Neural cell (in vitro differentiated cells): ENCODE measurements at regions not wholly inside any gene's neighbourhood (a gene's known extent, or its start where the extent isn't known, plus 50 kb on each side); places are given as distances from the start of the nearest gene placed in this dataset.
"Not testable (repeated sequence)": the region's sequence is repeated elsewhere in the genome, so short reads cannot be mapped to it uniquely, and the experiment has no call there.

Source experiments
- H2AFZ ChIP-seq: fragments of 200-600, 300-800 bp; sonication (generic), shearing (Covaris generic); 2 replicates; pipeline ENCODE4 v1.6.0; 2014; ENCODE audit warnings: low read depth, mild to moderate bottlenecking, antibody characterized with exemption, low read length, moderate library complexity
- H3F3A ChIP-seq: fragments of 200-600 bp; shearing (Covaris generic); 2 replicates; pipeline ENCODE4 v1.6.1; 2016; ENCODE audit warnings: mild to moderate bottlenecking, moderate library complexity, mixed read lengths, antibody characterized with exemption, low read length; ENCODE audit not compliant: insufficient read depth, poor library complexity, severe bottlenecking
- H3K27ac ChIP-seq: fragments of 200-600, 300-800 bp; sonication (generic), shearing (Covaris generic); 2 replicates; pipeline ENCODE4 v1.5.1; 2014; ENCODE audit warnings: mild to moderate bottlenecking, low read length, moderate library complexity
- H3K27me3 ChIP-seq: fragments of 300-800, 200-600 bp; sonication (generic), shearing (Covaris generic); 2 replicates; pipeline ENCODE4 v1.6.0; 2014; ENCODE audit warnings: mild to moderate bottlenecking, low read depth, low read length, moderate library complexity; ENCODE audit not compliant: insufficient read depth
- H3K36me3 ChIP-seq: fragments of 300-800, 200-600 bp; sonication (generic), shearing (Covaris generic); 2 replicates; pipeline ENCODE4 v1.5.1; 2014; ENCODE audit warnings: mild to moderate bottlenecking, antibody characterized with exemption, low read length, moderate library complexity; ENCODE audit not compliant: insufficient read depth
- H3K4me2 ChIP-seq: fragments of 300-800, 200-600 bp; sonication (generic), shearing (Covaris generic); 2 replicates; pipeline ENCODE4 v1.6.0; 2014; ENCODE audit warnings: mild to moderate bottlenecking, low read length
- H3K4me3 ChIP-seq: fragments of 300-800, 200-600 bp; sonication (generic), shearing (Covaris generic); 2 replicates; pipeline ENCODE4 v1.5.1; 2014; ENCODE audit warnings: mild to moderate bottlenecking, low read length, moderate library complexity
- H3K79me2 ChIP-seq: fragments of 200-600 bp; shearing (Covaris generic); replicated peaks from 2 replicates; pipeline ENCODE4 v1.6.0; 2014; ENCODE audit warnings: mild to moderate bottlenecking, low read length, moderate library complexity; ENCODE audit not compliant: insufficient read depth
- H3K9ac ChIP-seq: fragments of 300-800, 200-600 bp; sonication (generic), shearing (Covaris generic); 2 replicates; pipeline ENCODE4 v1.6.1; 2016; ENCODE audit warnings: mild to moderate bottlenecking, low read length, mixed read lengths
- H3K9me2 ChIP-seq: fragments of 200-600 bp; shearing (Covaris generic); 2 replicates; pipeline ENCODE4 v1.6.1; 2016; ENCODE audit warnings: mild to moderate bottlenecking, low read length, mixed read lengths; ENCODE audit not compliant: insufficient read depth
- H3K9me3 ChIP-seq: fragments of 200-600, 300-800 bp; sonication (generic), shearing (Covaris generic); 2 replicates; pipeline ENCODE4 v1.6.1; 2016; ENCODE audit warnings: mild to moderate bottlenecking, mixed run types, low read length, moderate library complexity, mixed read lengths
- H4K20me1 ChIP-seq: fragments of 200-600 bp; shearing (Covaris generic); 2 replicates; pipeline ENCODE4 v1.6.1; 2016; ENCODE audit warnings: mild to moderate bottlenecking, mixed run types; ENCODE audit not compliant: insufficient read depth
- EP300 ChIP-seq: fragments of 450-650 bp; conservative IDR thresholded peaks from 2 replicates; pipeline ENCODE4 v1.6.1; 2014; ENCODE audit warnings: antibody characterized with exemption, mild to moderate bottlenecking, moderate library complexity; ENCODE audit not compliant: poor library complexity, severe bottlenecking
- EZH2 ChIP-seq: fragments of 200-600, 300-800 bp; shearing (Covaris generic), sonication (generic); IDR thresholded peaks from 2 replicates; pipeline ENCODE4 v1.6.1; 2014; ENCODE audit warnings: antibody characterized with exemption, low read length, borderline replicate concordance, mild to moderate bottlenecking; ENCODE audit not compliant: insufficient read depth, poor library complexity, severe bottlenecking
- MXI1 ChIP-seq: fragments of 450-650 bp; conservative IDR thresholded peaks from 2 replicates; pipeline ENCODE4 v1.6.1; 2014; ENCODE audit warnings: antibody characterized with exemption, mild to moderate bottlenecking; ENCODE audit not compliant: poor library complexity, severe bottlenecking
- POLR2AphosphoS5 ChIP-seq: IDR thresholded peaks from 2 replicates; pipeline ENCODE4 v1.6.1; 2012
- RAD21 ChIP-seq: fragments of 450-650 bp; conservative IDR thresholded peaks from 2 replicates; pipeline ENCODE4 v1.6.1; 2014; ENCODE audit warnings: antibody characterized with exemption, mild to moderate bottlenecking, moderate library complexity
- SMC3 ChIP-seq: fragments of 450-650 bp; conservative IDR thresholded peaks from 2 replicates; pipeline ENCODE4 v1.6.1; 2014; ENCODE audit warnings: antibody characterized with exemption, mild to moderate bottlenecking, moderate library complexity; ENCODE audit not compliant: poor library complexity
- TAF1 ChIP-seq: IDR thresholded peaks from 2 replicates; pipeline ENCODE4 v1.6.1; 2012; ENCODE audit warnings: low read depth
- TF ChIP-seq, protein P1 (sequence below): IDR thresholded peaks from 2 replicates; pipeline ENCODE4 v1.6.1; 2012; ENCODE audit warnings: borderline replicate concordance

DNA sequence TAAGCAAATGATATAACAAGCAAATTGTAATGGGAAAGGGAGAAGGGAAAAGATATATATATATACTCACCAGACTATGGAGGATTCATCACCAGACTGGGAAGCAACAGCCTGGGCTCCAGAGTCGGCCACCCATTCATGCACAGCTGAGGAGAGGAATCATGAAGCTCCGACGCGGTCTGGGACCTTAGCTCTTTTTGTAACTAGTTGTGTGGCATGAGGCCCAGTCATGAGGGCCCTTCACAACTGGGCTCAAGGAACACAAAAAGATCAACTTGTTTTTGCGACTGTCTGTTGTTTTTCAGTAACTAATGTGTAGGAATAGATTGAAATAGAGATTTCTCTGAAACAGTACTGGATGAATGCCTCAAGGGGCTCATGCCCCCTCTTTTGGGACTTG lies 911.2 kb downstream of the TYW1 start:
- H3K36me3 ChIP-seq, result no peaks in the 10 kb centered on the region
- no peak overlapping the region for H2AFZ ChIP-seq
- H3K4me2 ChIP-seq, result no peak overlapping the region
- TF ChIP-seq, protein P1, sequence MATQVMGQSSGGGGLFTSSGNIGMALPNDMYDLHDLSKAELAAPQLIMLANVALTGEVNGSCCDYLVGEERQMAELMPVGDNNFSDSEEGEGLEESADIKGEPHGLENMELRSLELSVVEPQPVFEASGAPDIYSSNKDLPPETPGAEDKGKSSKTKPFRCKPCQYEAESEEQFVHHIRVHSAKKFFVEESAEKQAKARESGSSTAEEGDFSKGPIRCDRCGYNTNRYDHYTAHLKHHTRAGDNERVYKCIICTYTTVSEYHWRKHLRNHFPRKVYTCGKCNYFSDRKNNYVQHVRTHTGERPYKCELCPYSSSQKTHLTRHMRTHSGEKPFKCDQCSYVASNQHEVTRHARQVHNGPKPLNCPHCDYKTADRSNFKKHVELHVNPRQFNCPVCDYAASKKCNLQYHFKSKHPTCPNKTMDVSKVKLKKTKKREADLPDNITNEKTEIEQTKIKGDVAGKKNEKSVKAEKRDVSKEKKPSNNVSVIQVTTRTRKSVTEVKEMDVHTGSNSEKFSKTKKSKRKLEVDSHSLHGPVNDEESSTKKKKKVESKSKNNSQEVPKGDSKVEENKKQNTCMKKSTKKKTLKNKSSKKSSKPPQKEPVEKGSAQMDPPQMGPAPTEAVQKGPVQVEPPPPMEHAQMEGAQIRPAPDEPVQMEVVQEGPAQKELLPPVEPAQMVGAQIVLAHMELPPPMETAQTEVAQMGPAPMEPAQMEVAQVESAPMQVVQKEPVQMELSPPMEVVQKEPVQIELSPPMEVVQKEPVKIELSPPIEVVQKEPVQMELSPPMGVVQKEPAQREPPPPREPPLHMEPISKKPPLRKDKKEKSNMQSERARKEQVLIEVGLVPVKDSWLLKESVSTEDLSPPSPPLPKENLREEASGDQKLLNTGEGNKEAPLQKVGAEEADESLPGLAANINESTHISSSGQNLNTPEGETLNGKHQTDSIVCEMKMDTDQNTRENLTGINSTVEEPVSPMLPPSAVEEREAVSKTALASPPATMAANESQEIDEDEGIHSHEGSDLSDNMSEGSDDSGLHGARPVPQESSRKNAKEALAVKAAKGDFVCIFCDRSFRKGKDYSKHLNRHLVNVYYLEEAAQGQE, result no peak
- TF ChIP-seq TAF1 (no peak), POLR2AphosphoS5 (no peak), EZH2 (no peak), RAD21 (no peak), SMC3 (no peak), MXI1 (no peak), EP300 (no peak)
- H3K27me3 ChIP-seq, result no peaks in the 10 kb centered on the region
- no peaks in the 10 kb centered on the region for H3F3A ChIP-seq
- no peak overlapping the region for H3K27ac ChIP-seq
- no peak overlapping the region for H3K4me3 ChIP-seq
- H3K9me2 ChIP-seq, result no peaks in the 10 kb centered on the region
- no peaks in the 10 kb centered on the region for H4K20me1 ChIP-seq
- H3K9ac ChIP-seq, result no peak overlapping the region
- H3K79me2 ChIP-seq, result no peaks in the 10 kb centered on the region
- H3K9me3 ChIP-seq, result no peaks in the 10 kb centered on the region

DNA sequence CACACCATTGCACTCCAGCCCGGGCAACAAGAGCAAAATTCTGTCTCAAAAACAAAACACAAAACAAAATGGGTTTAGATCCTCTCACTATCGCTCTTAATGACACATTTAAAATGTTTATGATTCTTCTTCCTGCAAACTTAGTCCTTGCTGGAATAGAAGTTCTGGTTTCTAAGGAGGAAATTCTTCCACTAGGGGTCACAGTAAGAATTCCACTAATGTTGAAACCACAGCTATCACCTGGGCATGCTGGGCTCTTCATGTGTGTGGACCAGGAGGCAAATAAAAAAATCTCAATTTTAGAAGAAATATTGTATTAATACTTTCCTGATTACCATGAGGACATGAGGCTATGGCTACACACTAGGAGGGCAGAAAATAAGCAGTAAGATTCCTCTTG lies 915.8 kb downstream of the TYW1 start:
- H3K27me3 ChIP-seq, result no peaks in the 10 kb centered on the region
- TF ChIP-seq POLR2AphosphoS5, result no peak
- peak; percentile 22 for TF ChIP-seq RAD21
- no peaks in the 10 kb centered on the region for H4K20me1 ChIP-seq
- no peaks in the 10 kb centered on the region for H3K9me2 ChIP-seq
- H3K4me2 ChIP-seq, result no peak overlapping the region
- no peaks in the 10 kb centered on the region for H3K9me3 ChIP-seq
- no peak overlapping the region for H3K27ac ChIP-seq
- no peaks in the 10 kb centered on the region for H3K79me2 ChIP-seq
- H3K9ac ChIP-seq, result no peak overlapping the region
- H3K4me3 ChIP-seq, result no peak overlapping the region
- no peak overlapping the region for H2AFZ ChIP-seq
- no peaks in the 10 kb centered on the region for H3K36me3 ChIP-seq
- H3F3A ChIP-seq, result no peaks in the 10 kb centered on the region

DNA sequence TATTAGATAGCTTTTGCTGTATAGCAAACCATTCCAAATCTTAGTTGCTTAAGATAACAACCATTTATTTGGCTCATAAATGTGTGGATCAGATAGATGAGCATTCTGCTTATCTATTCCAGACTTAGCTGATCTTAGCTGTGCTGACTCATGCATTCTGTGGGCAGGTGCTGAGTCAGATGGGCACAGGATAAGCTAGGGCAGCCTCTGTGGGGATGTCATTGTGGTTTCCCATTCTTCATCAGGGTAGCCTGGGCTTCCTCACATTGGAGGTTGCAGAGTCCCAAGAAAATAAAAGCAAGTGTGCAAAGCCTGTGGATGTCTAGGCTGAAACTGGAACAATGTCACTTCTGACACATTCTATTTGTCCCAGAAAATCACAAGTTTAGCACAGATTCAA lies 917.0 kb downstream of the TYW1 start:
- no peaks in the 10 kb centered on the region for H4K20me1 ChIP-seq
- no peak for TF ChIP-seq EP300
- TF ChIP-seq, protein P1, result no peak
- no peaks in the 10 kb centered on the region for H3F3A ChIP-seq
- H3K79me2 ChIP-seq, result no peaks in the 10 kb centered on the region
- no peak overlapping the region for H3K27ac ChIP-seq
- H2AFZ ChIP-seq, result no peak overlapping the region
- H3K4me2 ChIP-seq, result no peak overlapping the region
- H3K9ac ChIP-seq, result no peak overlapping the region
- no peaks in the 10 kb centered on the region for H3K9me2 ChIP-seq
- H3K4me3 ChIP-seq, result no peak overlapping the region
- no peaks in the 10 kb centered on the region for H3K36me3 ChIP-seq
- H3K9me3 ChIP-seq, result no peaks in the 10 kb centered on the region
- no peaks in the 10 kb centered on the region for H3K27me3 ChIP-seq

DNA sequence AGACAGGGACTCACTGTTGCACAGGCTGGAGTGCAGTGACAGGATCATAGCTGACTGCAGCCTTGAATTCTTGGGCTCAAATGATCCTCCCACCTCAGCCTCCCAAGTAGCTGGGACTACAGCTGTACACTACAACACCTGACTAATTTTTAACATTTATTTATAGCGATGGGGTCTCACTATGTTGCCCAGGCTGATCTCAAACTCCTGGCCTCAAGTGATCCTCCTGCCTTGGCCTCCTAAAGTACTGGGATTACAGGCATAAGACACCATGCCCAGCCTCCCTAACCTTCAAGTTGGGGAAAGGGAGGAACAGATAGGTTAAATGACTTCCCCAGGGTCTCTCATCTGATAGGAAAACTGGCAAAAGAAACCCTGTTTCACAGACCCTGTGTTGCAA lies 919.5 kb downstream of the TYW1 start:
- H3K9me3 ChIP-seq, H3K27me3 ChIP-seq, H4K20me1 ChIP-seq, H3K27ac ChIP-seq, H3K36me3 ChIP-seq, H3K9me2 ChIP-seq, H3K9ac ChIP-seq, H3F3A ChIP-seq, H3K4me3 ChIP-seq, H2AFZ ChIP-seq, H3K79me2 ChIP-seq, H3K4me2 ChIP-seq: not testable (repeated sequence)
